Erythroblast (primary cell): ENCODE measurements at regions not wholly inside any gene's neighbourhood (a gene's known extent, or its start where the extent isn't known, plus 50 kb on each side); places are given as distances from the start of the nearest gene placed in this dataset.

Experiments used
- GATA1 ChIP-seq: IDR thresholded peaks from 2 replicates; pipeline ENCODE4 v1.6.1; 2011; ENCODE audit warnings: low read depth, mild to moderate bottlenecking, control low read depth, low read length, moderate library complexity
- POLR2A ChIP-seq: IDR thresholded peaks from 2 replicates; pipeline ENCODE4 v1.6.1; 2011; ENCODE audit warnings: mild to moderate bottlenecking, low read length

GRCh38 chr4:77443941-77444340, 161.7 kb upstream of the CXCL13 start:
- no peak for TF ChIP-seq POLR2A
- no peak for TF ChIP-seq GATA1
